ENCODE measurements at regions not wholly inside any gene's neighbourhood (a gene's known extent, or its start where the extent isn't known, plus 50 kb on each side); places are given as distances from the start of the nearest gene placed in this dataset.
A peak's percentile ranks its signal among the peaks of the same experiment; 100 is the strongest.
"Not testable (repeated sequence)": the region's sequence is repeated elsewhere in the genome, so short reads cannot be mapped to it uniquely, and the experiment has no call there.

DNA sequence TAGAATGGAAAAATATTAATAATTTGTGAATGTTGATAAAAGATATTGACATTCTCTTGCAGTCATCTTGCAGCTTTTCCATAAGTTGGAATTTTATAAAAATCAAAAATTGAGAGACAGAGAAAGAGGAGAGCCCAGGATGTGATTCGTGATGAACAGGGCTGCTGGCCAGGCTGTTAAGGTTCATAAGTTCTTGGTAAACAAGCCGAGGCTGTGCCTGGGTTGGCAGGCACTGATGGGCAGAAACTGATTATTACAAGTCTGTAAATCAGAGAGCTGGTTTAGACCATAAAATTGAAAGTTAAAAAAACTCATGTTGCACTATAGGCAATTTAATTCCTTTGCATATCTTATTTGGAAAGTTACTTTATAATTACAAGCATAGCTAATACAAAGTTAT is 533.7 kb downstream of the HAPSTR1 start:
- TF ChIP-seq Cebpa-rat (IDR thresholded peaks at IDR 0.05), result no peak
- H3K36me3 ChIP-seq, result no peaks in the 10 kb centered on the region

DNA sequence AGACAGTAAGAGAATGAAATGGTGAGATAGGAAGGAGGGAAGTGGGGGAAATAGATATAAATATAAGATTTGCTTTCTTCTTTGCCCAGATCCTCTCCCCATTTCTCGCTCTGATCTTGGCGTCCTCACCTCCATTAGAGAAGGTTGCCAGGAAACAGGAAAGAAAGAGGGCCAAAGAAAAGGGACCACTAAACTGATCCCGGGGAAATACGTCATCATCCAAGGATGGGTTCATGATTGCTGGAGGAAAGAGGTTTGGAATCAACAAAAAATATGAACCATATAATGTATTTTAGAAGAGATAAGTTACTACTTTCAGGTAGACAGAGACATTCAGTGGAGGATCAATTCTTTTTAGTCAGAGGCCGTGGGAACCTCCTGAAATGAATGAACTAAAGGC is 536.0 kb downstream of the HAPSTR1 start:
- no peak overlapping the region for H3K9ac ChIP-seq
- H3K27ac ChIP-seq, result no peak overlapping the region
- no peak overlapping the region for H3K4me2 ChIP-seq
- H3K4me3 ChIP-seq, result no peak overlapping the region
- no peaks in the 10 kb centered on the region for H4K20me1 ChIP-seq
- H3K36me3 ChIP-seq, result no peaks in the 10 kb centered on the region
- no peaks in the 10 kb centered on the region for H3K27me3 ChIP-seq
- no peak for TF ChIP-seq Cebpa-rat (IDR thresholded peaks at IDR 0.05)
- peaks cover 0 to 9% (median 4%) of the 10 kb centered on the region in 11 experiments; a peak in 16 of 22 replicates for H3K9me3 ChIP-seq (replicated peaks in 1 of 11)
- no peaks in the 10 kb centered on the region for H3K4me1 ChIP-seq

More for the DNA sequence above, 533.7 kb downstream of the HAPSTR1 start:
- Histone ChIP-seq H4K20me1 (no peaks in the 10 kb centered on the region), H3K27ac (no peak overlapping the region), H3K4me1 (no peaks in the 10 kb centered on the region), H3K9ac (no peak overlapping the region), H3K9me3 (replicated peaks in 1 of 11) (no peaks in the 10 kb centered on the region; a peak in 1 of 22 replicates), H3K27me3 (no peaks in the 10 kb centered on the region), H3K4me2 (no peak overlapping the region), H3K4me3 (no peak overlapping the region)

DNA sequence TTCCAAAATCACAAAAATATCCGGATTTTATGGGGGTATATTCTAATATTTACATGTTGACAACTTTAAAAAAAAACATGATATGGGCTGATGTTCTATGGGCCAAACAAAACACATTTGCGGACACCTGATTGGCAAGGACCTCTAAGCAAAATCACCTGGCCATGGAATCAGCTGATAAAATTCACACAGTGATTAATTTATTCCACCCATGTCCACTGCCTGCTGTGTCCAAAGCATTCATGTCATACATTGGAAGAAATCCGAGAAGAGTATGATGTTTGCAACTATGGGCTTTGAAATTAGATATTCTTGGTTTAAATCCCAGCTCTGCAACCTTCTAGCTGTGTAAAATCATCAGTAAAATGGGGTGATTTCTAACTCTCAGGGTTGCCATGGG is 538.7 kb downstream of the HAPSTR1 start:
- no peak overlapping the region for H3K9ac ChIP-seq
- no peaks in the 10 kb centered on the region for H3K36me3 ChIP-seq
- no peaks in the 10 kb centered on the region for H4K20me1 ChIP-seq
- TF ChIP-seq Cebpa-rat (IDR thresholded peaks at IDR 0.05), result no peak
- H3K27me3 ChIP-seq, result no peaks in the 10 kb centered on the region
- peaks cover 7 to 22% (median 17%) of the 10 kb centered on the region in 11 experiments; a peak in 19 of 22 replicates for H3K9me3 ChIP-seq (replicated peaks in 1 of 11)
- H3K27ac ChIP-seq, result no peak overlapping the region
- no peak overlapping the region for H3K4me3 ChIP-seq
- H3K4me2 ChIP-seq, result no peak overlapping the region
- no peaks in the 10 kb centered on the region for H3K4me1 ChIP-seq

DNA sequence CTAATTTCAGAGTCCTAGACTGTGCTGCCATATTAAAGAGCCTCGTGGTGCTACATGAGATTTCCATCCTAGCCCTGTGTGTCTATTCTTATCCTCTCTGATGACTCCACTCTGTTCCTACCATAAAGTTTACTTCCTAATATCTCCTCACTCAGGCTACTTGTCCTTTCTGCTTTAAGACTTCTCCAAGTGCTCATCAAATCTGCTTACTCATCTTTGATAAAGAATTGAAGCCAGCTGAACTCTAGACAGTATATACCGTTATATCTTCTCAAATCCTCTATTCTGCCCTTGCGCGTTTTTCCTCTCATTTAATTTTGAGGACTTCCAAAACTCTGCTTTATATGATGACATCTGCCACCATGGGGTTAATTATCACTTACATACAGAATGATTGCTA is 539.5 kb downstream of the HAPSTR1 start:
- H3K9ac ChIP-seq, result no peak overlapping the region
- no peak overlapping the region for H3K4me3 ChIP-seq
- H3K4me2 ChIP-seq, result no peak overlapping the region
- no peak for TF ChIP-seq Cebpa-rat (IDR thresholded peaks at IDR 0.05)
- H3K27me3 ChIP-seq, result no peaks in the 10 kb centered on the region
- no peaks in the 10 kb centered on the region for H3K36me3 ChIP-seq
- no peaks in the 10 kb centered on the region for H3K4me1 ChIP-seq
- no peak overlapping the region for H3K27ac ChIP-seq
- no peaks in the 10 kb centered on the region for H4K20me1 ChIP-seq
- peaks cover 7 to 22% (median 17%) of the 10 kb centered on the region in 11 experiments; a peak in 19 of 22 replicates for H3K9me3 ChIP-seq (replicated peaks in 1 of 11)

DNA sequence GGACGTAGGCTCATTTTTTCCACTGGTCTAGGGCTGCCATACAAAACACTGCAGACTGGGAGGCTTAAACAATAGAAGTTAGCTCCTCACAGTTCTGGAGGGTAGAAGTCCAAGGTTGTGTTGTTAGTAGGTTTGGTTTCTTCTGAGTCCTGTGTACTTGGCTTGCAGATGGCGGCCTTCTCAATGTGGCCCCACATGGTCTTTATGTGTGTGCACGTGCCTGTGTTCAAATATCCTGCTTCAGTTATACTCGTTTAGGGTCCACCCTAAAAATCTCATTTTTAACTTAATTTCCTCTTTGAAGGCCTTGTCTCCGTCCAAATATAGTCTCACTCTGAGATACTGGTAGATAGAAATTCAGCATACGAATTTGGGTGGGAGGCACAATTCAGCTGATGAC is 542.4 kb downstream of the HAPSTR1 start:
- Histone ChIP-seq H3K4me2 (no peak overlapping the region), H3K36me3 (no peaks in the 10 kb centered on the region), H3K9ac (no peak overlapping the region), H3K4me1 (no peaks in the 10 kb centered on the region), H3K27me3 (no peaks in the 10 kb centered on the region), H3K4me3 (no peak overlapping the region), H3K27ac (no peak overlapping the region), H3K9me3 (replicated peaks in 1 of 11) (peaks cover 7 to 22% (median 17%) of the 10 kb centered on the region in 11 experiments; a peak in 19 of 22 replicates), H4K20me1 (no peaks in the 10 kb centered on the region)
- no peak for TF ChIP-seq Cebpa-rat (IDR thresholded peaks at IDR 0.05)

DNA sequence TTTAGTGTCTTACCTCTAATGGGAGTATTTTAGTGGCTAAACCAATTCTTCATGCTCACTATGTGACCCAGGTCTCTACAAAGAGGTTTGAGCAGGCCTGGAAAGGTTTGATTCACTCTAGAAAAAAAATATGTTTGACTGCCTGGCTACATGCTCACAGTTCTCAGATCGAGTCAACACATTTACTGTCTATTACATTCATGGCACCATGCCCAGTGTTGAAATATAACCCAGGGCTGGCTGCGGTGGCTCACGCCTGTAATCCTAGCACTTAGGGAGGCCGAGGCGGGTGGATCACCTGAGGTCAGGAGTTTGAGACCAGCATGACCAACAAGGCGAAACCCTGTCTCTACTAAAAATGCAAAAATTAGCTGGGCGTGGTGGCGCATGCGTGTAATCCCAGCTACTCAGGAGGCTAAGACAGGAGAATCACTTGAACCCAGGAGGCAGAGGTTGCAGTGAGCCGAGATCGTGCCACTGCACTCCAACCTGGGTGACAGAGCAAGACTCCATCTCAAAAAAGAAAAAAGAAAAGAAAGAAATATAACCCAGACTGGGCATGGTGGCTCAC is 543.8 kb downstream of the HAPSTR1 start:
- H3K27me3 ChIP-seq, H3K9ac ChIP-seq, H3K4me3 ChIP-seq, H3K27ac ChIP-seq, H4K20me1 ChIP-seq, H3K36me3 ChIP-seq, H3K4me1 ChIP-seq, H3K4me2 ChIP-seq: not testable (repeated sequence)
- H3K9me3 ChIP-seq (replicated peaks in 1 of 11), result peaks cover 7 to 26% (median 21%) of the 10 kb centered on the region in 11 experiments; a peak in 19 of 22 replicates

DNA sequence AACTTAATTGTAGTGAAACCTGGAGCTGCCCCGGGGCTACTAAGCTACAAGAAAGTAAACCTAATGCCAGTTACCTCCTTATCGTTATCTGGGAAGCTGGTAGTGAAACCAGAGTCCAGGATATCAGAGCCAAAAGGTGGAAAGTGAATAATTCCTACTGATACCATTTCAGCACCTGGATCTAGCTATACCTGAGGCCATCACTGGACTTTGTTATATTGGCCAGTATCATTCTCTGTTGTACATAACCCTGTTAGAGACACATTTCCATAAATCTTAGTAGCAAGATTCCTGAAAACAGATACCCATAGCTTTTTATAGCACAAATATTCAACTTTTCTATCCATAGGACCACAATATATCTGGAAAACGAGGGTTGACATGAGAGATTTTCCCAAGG is 538.0 kb downstream of the GRIN2A start:
- Histone ChIP-seq H3K4me1 (no peaks in the 10 kb centered on the region), H3K4me2 (no peak overlapping the region), H3K9ac (no peak overlapping the region), H4K20me1 (no peaks in the 10 kb centered on the region), H3K9me3 (replicated peaks in 1 of 11) (peaks cover 0 to 6% (median 3%) of the 10 kb centered on the region in 11 experiments; a peak in 6 of 22 replicates), H3K4me3 (no peak overlapping the region), H3K27me3 (no peaks in the 10 kb centered on the region), H3K36me3 (0 out of 22 replicates have a peak, but pooled peaks cover 0 to 3% (median 0%) of the 10 kb centered on the region in 11 experiments), H3K27ac (no peak overlapping the region)
- no peak for TF ChIP-seq Cebpa-rat (IDR thresholded peaks at IDR 0.05)

DNA sequence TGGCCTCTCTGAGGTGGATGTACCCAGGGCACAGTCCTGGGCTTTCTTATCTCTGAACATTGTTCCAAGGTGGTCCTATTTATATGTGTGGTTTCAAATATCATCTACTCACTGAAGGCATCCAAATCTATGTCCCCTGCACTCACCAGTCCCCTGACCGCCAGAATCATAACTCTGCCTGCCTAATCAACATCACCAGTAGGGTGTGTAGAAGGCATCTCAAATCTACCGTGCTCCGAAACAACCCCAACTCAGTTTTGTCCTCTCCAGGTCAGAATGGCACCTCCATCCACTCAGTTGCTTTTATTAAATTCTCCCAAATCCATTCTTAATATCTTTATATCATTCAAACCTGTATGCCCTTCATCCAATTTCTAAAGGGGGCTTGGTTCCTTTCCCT is 536.3 kb downstream of the GRIN2A start:
- Histone ChIP-seq H3K27me3 (no peaks in the 10 kb centered on the region), H3K4me1 (no peaks in the 10 kb centered on the region)

DNA sequence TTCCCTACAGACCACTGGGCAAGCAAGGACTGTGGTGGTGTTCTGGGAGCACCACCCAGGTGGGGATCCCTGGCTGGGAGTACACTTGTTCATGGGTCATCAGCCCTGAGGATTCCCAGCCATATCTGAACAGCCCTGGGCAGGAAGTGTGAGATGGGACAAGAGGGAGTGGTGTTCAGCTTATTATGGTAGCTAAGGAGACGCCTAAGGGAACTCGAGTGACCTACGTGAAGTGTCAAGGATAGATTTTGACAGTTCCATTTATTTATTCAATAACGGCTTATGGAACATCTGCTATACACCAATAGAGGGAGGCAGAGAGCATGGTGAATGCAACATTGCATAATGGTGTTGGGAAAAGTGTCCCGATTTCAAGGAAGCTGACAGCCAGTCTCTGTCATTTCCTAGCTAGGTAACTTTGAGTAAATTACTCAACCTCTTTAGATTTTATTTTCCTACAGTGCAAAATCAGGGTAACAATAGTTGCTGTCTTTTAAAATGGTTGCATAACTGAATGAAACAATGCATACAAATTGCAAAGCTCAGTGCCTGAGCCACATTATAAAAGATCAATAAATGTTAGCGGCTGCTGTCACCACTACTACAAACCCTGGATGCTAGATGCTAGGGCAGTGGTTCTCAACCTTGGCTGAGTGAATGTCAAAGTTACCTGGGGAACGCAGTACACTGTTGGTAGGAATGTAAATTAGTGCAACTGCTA is 534.1 kb downstream of the GRIN2A start:
- Histone ChIP-seq H3K4me2 (0 out of 22 replicates have a peak overlapping the region, but pooled peaks of 1 of the 11 experiments have one; percentile 6), H3K9ac (no peak overlapping the region), H3K27me3 (no peaks in the 10 kb centered on the region), H3K4me3 (no peak overlapping the region), H3K27ac (no peak overlapping the region), H3K36me3 (no peaks in the 10 kb centered on the region), H4K20me1 (no peaks in the 10 kb centered on the region), H3K4me1 (no peaks in the 10 kb centered on the region), H3K9me3 (replicated peaks in 1 of 11) (no peaks in the 10 kb centered on the region)
- TF ChIP-seq Cebpa-rat (IDR thresholded peaks at IDR 0.05), result peak in 5 of 11 experiments; percentile 16 to 45 (median 34); a peak in 4 of 22 replicates

More for the DNA sequence above, 536.3 kb downstream of the GRIN2A start:
- no peaks in the 10 kb centered on the region for H4K20me1 ChIP-seq
- H3K9me3 ChIP-seq (replicated peaks in 1 of 11), result no peaks in the 10 kb centered on the region
- H3K9ac ChIP-seq, result no peak overlapping the region
- H3K27ac ChIP-seq, result no peak overlapping the region
- no peak for TF ChIP-seq Cebpa-rat (IDR thresholded peaks at IDR 0.05)
- H3K36me3 ChIP-seq, result no peaks in the 10 kb centered on the region
- H3K4me3 ChIP-seq, result no peak overlapping the region
- no peak overlapping the region for H3K4me2 ChIP-seq

DNA sequence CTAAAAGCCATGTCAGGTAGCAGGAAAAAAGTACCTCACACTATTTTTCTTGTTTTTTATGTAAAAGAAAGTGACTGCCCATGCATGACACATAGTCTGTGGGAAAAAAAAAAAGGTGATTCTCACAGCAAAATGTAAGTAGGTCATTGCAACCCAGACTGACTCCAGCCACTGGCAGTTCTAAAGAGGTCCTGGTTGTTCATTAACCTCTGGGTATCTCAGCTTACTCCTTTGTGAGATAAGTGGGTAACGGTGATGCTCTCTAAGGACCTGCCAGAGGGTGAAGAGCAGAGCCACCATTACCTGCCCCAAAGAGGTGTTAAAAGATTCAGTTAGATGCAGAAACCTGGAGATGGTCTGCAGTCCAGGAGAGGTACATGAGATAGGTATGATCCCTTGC is 531.9 kb downstream of the GRIN2A start:
- Histone ChIP-seq H3K27me3 (no peaks in the 10 kb centered on the region), H3K9me3 (replicated peaks in 1 of 11) (no peaks in the 10 kb centered on the region), H3K4me2 (no peak overlapping the region), H3K27ac (no peak overlapping the region), H3K4me3 (no peak overlapping the region), H4K20me1 (no peaks in the 10 kb centered on the region), H3K4me1 (no peaks in the 10 kb centered on the region), H3K36me3 (no peaks in the 10 kb centered on the region), H3K9ac (no peak overlapping the region)
- no peak for TF ChIP-seq Cebpa-rat (IDR thresholded peaks at IDR 0.05)

Measured in BLaER1 treated with 17β-estradiol and CSF1 and Interleukin-3, amounts not matched to agents 10 nM and 100 nM (cell line).